HG02885 (cell line): ENCODE measurements at regions not wholly inside any gene's neighbourhood (a gene's known extent, or its start where the extent isn't known, plus 50 kb on each side); places are given as distances from the start of the nearest gene placed in this dataset.

Experiments used
- ATAC-seq: cut with Tn5 transposase; IDR thresholded peaks from one replicate; pipeline ENCODE4 v1.9.1; 2021; ENCODE audit warnings: mild to moderate bottlenecking; ENCODE audit not compliant: unreplicated experiment, poor library complexity

- no peak for ATAC-seq
Measured at GRCh38 chr3:168544097-168544957, 448.6 kb upstream of the GOLIM4 start.

- no peak for ATAC-seq
Measured at GRCh38 chr3:168540726-168541125, 445.0 kb upstream of the GOLIM4 start.

- no peak for ATAC-seq
Measured at GRCh38 chr3:168539909-168540308, 444.2 kb upstream of the GOLIM4 start.

GRCh38 chr3:168534761-168535160 lies 439.0 kb upstream of the GOLIM4 start:
- no peak for ATAC-seq

GRCh38 chr3:168533600-168533999 lies 437.9 kb upstream of the GOLIM4 start:
- no peak for ATAC-seq

- ATAC-seq = no peak
Measured at GRCh38 chr3:168532135-168532534, 436.4 kb upstream of the GOLIM4 start.

GRCh38 chr3:168531116-168531515 lies 435.4 kb upstream of the GOLIM4 start:
- ATAC-seq = no peak

- no peak for ATAC-seq
Measured at GRCh38 chr3:168524129-168524528, 428.4 kb upstream of the GOLIM4 start.

GRCh38 chr3:168517249-168518071 lies 421.7 kb upstream of the GOLIM4 start:
- ATAC-seq = peak; percentile 56

GRCh38 chr3:168514252-168514651 lies 418.5 kb upstream of the GOLIM4 start:
- ATAC-seq = no peak

- no peak for ATAC-seq
Measured at GRCh38 chr3:168512802-168513201, 417.1 kb upstream of the GOLIM4 start.

GRCh38 chr3:168511428-168512014 lies 415.8 kb upstream of the GOLIM4 start:
- no peak for ATAC-seq

- ATAC-seq = no peak
Measured at GRCh38 chr3:168506589-168506988, 410.9 kb upstream of the GOLIM4 start.

- ATAC-seq = no peak
Measured at GRCh38 chr3:168501570-168501969, 405.8 kb upstream of the GOLIM4 start.

- ATAC-seq = no peak
Measured at GRCh38 chr3:168498194-168498593, 402.5 kb upstream of the GOLIM4 start.

- no peak for ATAC-seq
Measured at GRCh38 chr3:168497741-168498140, 402.0 kb upstream of the GOLIM4 start.

- no peak for ATAC-seq
Measured at GRCh38 chr3:168497183-168497582, 401.5 kb upstream of the GOLIM4 start.

- ATAC-seq = no peak
Measured at GRCh38 chr3:168495932-168496331, 400.2 kb upstream of the GOLIM4 start.

GRCh38 chr3:168495270-168495669 lies 399.5 kb upstream of the GOLIM4 start:
- ATAC-seq = no peak

GRCh38 chr3:168493412-168494205 lies 397.9 kb upstream of the GOLIM4 start:
- no peak for ATAC-seq
